NCI-H748 treated with DMSO at 0.1 percent for 48 hours (cell line): ENCODE measurements at regions not wholly inside any gene's neighbourhood (a gene's known extent, or its start where the extent isn't known, plus 50 kb on each side); places are given as distances from the start of the nearest gene placed in this dataset.
"Not testable (repeated sequence)": the region's sequence is repeated elsewhere in the genome, so short reads cannot be mapped to it uniquely, and the experiment has no call there.

Experiments
- DNase-seq: peaks from one replicate; lab custom pipeline; 2025; lab: John Stamatoyannopoulos, UW

- no peak for DNase-seq
Measured at GRCh38 chr6:938271-938905, 245.4 kb upstream of the EXOC2 start.

- DNase-seq = no peak
Measured at GRCh38 chr6:935582-935981, 242.6 kb upstream of the EXOC2 start.

GRCh38 chr6:934686-935085, 241.7 kb upstream of the EXOC2 start:
- DNase-seq = no peak

GRCh38 chr6:931919-932318, 239.0 kb upstream of the EXOC2 start:
- DNase-seq = not testable (repeated sequence)

- DNase-seq = no peak
Measured at GRCh38 chr6:927157-927556, 234.2 kb upstream of the EXOC2 start.

- DNase-seq = no peak
Measured at GRCh38 chr6:925656-926213, 232.8 kb upstream of the EXOC2 start.

- no peak for DNase-seq
Measured at GRCh38 chr6:924661-925060, 231.7 kb upstream of the EXOC2 start.

- no peak for DNase-seq
Measured at GRCh38 chr6:921400-921799, 228.5 kb upstream of the EXOC2 start.

GRCh38 chr6:920512-920911, 227.6 kb upstream of the EXOC2 start:
- no peak for DNase-seq

GRCh38 chr6:919500-919899, 226.6 kb upstream of the EXOC2 start:
- no peak for DNase-seq

GRCh38 chr6:917939-918338, 225.0 kb upstream of the EXOC2 start:
- DNase-seq = no peak

- no peak for DNase-seq
Measured at GRCh38 chr6:917296-917695, 224.4 kb upstream of the EXOC2 start.

GRCh38 chr6:916131-916530, 223.2 kb upstream of the EXOC2 start:
- DNase-seq = no peak

GRCh38 chr6:912871-913835, 220.2 kb upstream of the EXOC2 start:
- DNase-seq = no peak

- no peak for DNase-seq
Measured at GRCh38 chr6:907928-908327, 215.0 kb upstream of the EXOC2 start.

GRCh38 chr6:906920-907319, 214.0 kb upstream of the EXOC2 start:
- no peak for DNase-seq

- no peak for DNase-seq
Measured at GRCh38 chr6:905556-905955, 212.6 kb upstream of the EXOC2 start.

GRCh38 chr6:904994-905393, 212.1 kb upstream of the EXOC2 start:
- DNase-seq = no peak

GRCh38 chr6:903761-904160, 210.8 kb upstream of the EXOC2 start:
- DNase-seq = no peak

- no peak for DNase-seq
Measured at GRCh38 chr6:901696-902460, 208.9 kb upstream of the EXOC2 start.

GRCh38 chr6:900716-901605, 208.0 kb upstream of the EXOC2 start:
- DNase-seq = no peak
